Fibroblast of skin of right biceps (primary cell): ENCODE measurements at regions not wholly inside any gene's neighbourhood (a gene's known extent, or its start where the extent isn't known, plus 50 kb on each side); places are given as distances from the start of the nearest gene placed in this dataset.
A peak's percentile ranks its signal among the peaks of the same experiment; 100 is the strongest.
"Not testable (repeated sequence)": the region's sequence is repeated elsewhere in the genome, so short reads cannot be mapped to it uniquely, and the experiment has no call there.

Source experiments
- DNase-seq: peaks from one replicate; pipeline ENCODE4 v3.0.0-alpha.2; 2013

GRCh38 chr15:59764775-59765174 lies 75.7 kb upstream of the BNIP2 start:
- no peak for DNase-seq

DNA sequence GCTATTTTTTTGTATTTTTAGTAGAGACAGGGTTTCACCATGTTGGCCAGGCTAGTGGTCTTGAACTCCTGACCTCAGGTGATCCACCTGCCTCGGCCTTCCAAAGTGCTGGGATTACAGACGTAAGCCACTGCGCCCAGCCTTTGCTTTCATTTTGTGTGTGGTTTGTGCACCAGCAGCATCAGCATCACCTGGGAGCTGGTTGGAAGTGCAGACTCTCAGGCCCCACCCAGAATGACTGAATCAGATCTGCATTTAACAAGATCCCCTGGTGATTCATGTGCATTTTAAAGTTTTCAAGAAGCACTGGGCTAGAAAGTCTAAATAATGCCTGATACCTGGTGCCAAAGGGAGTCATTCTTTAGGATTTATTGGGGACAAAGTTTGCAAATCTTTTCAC lies 73.4 kb upstream of the BNIP2 start:
- no peak for DNase-seq

- DNase-seq: not testable (repeated sequence)
Observed at GRCh38 chr15:59760256-59760655, 71.1 kb upstream of the BNIP2 start.

GRCh38 chr15:59751552-59752413 lies 62.7 kb upstream of the BNIP2 start:
- no peak for DNase-seq

GRCh38 chr15:59746777-59747176 lies 57.7 kb upstream of the BNIP2 start:
- DNase-seq: no peak

DNA sequence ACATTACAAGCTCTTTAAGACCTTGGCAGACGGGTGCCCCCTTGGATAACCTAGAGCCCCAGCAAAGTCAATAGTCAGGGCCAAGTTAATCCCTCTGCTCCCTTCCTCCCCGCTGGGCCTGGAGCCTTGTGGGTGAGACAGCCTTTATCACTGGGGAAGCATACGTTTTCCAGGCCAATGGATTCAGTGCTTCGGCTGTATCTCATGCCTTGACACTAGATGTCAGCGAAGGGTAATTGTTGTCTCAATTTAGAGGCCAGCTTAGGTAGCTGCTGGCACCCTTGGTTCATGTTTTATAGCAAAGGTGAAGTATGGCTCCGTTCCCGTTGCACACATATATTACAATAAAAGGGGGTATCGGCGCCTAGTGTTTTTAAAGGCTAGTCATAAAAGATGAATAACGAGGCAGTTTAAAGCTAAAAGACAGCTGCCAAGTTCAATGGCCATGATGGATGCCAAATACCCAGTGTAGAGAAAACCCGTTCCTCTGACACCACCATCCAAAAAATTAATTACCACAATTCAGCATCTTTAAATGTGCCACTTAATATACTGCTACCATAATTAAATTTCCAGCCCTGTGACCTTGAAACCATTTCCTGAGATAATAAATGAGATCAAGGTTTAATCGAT lies 52.3 kb upstream of the BNIP2 start:
- DNase-seq: peak; percentile 22

DNA sequence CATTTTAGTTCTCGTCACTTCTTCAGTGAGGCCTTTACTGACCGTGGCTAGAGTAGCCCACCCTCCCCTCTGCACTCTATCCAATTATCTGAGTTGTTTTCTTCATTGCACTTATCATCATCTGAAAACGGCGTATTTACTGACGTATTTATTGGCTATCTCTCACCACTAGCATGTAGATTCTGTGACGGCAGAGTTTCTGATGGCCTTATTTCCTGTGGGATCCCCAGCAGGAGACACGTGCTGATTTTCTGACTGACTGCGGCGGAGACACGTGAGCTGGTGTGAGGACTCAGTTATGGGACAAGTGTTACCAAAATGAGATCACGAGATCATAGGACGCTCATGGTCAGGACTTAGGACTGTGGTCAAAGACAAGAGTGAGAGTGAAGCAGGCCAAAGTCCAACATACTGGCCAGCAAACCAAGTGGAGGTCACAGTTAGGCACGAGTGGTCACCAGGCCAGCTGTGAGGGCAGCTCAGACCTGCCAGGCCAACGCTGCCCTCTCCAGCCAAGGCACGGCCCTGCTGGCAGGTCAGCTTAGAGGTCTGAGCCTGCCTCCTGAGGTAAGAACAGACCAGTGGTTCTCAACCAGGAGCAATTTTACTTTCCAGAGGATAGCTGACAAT lies 50.6 kb upstream of the BNIP2 start:
- no peak for DNase-seq
